H9 (cell line): ENCODE measurements at regions not wholly inside any gene's neighbourhood (a gene's known extent, or its start where the extent isn't known, plus 50 kb on each side); places are given as distances from the start of the nearest gene placed in this dataset.

Experiments used
- DNase-seq: peaks from one replicate; pipeline ENCODE4 v3.0.0-alpha.2; 2017
- H2AFZ ChIP-seq: one replicate; pipeline ENCODE4 v1.6.1; 2013; ENCODE audit warnings: mild to moderate bottlenecking, low read length, control low read depth, moderate library complexity
- H2AK5ac ChIP-seq: 2 replicates; pipeline ENCODE4 v1.6.1; 2013; ENCODE audit warnings: low read length, control low read depth, mixed read lengths; ENCODE audit not compliant: insufficient read length
- H2BK120ac ChIP-seq: one replicate; pipeline ENCODE4 v1.6.1; 2013; ENCODE audit warnings: low read depth, mild to moderate bottlenecking, low read length, control low read depth, inconsistent platforms; ENCODE audit not compliant: poor library complexity, severe bottlenecking
- H2BK12ac ChIP-seq: 2 replicates; pipeline ENCODE4 v1.6.1; 2013; ENCODE audit warnings: low read length, control low read depth, mixed read lengths, low read depth; ENCODE audit not compliant: insufficient read length
- H2BK15ac ChIP-seq: 2 replicates; pipeline ENCODE4 v1.6.1; 2013; ENCODE audit warnings: low read depth, low read length, control low read depth
- H2BK20ac ChIP-seq: one replicate; pipeline ENCODE4 v1.6.1; 2013; ENCODE audit warnings: low read depth, mild to moderate bottlenecking, low read length, control low read depth, inconsistent platforms; ENCODE audit not compliant: poor library complexity, severe bottlenecking
- H2BK5ac ChIP-seq: 2 replicates; pipeline ENCODE4 v1.6.1; 2013; ENCODE audit warnings: low read length, control low read depth, mixed read lengths; ENCODE audit not compliant: insufficient read length
- H3K14ac ChIP-seq: 2 replicates; pipeline ENCODE4 v1.6.1; 2013; ENCODE audit warnings: low read length, control low read depth; ENCODE audit not compliant: insufficient read depth
- H3K18ac ChIP-seq: 2 replicates; pipeline ENCODE4 v1.6.1; 2013; ENCODE audit warnings: low read depth, mild to moderate bottlenecking, mixed read lengths, low read length, control low read depth; ENCODE audit not compliant: insufficient read length
- H3K23ac ChIP-seq: 2 replicates; pipeline ENCODE4 v1.6.1; 2013; ENCODE audit warnings: low read length, control low read depth, mixed read lengths, low read depth; ENCODE audit not compliant: insufficient read length
- H3K23me2 ChIP-seq: 2 replicates; pipeline ENCODE4 v1.6.1; 2013; ENCODE audit warnings: low read depth, mild to moderate bottlenecking, mixed read lengths, low read length, control low read depth; ENCODE audit not compliant: insufficient read length, poor library complexity, severe bottlenecking
- H3K27ac ChIP-seq: 2 replicates; pipeline ENCODE4 v1.5.1; 2013; ENCODE audit warnings: low read length, control low read depth, mixed read lengths, low read depth; ENCODE audit not compliant: insufficient read length
- H3K27me3 ChIP-seq: 2 replicates; pipeline ENCODE4 v1.6.1; 2013; ENCODE audit warnings: low read length, control low read depth, inconsistent platforms; ENCODE audit not compliant: insufficient read depth
- H3K4ac ChIP-seq: 2 replicates; pipeline ENCODE4 v1.6.1; 2013; ENCODE audit warnings: low read depth, mild to moderate bottlenecking, control low read depth, inconsistent platforms, low read length, moderate library complexity
- H3K4me1 ChIP-seq: 2 replicates; pipeline ENCODE4 v1.6.1; 2013; ENCODE audit warnings: low read length, control low read depth, inconsistent platforms; ENCODE audit not compliant: insufficient read depth
- H3K4me2 ChIP-seq: 2 replicates; pipeline ENCODE4 v1.6.1; 2013; ENCODE audit warnings: low read length, control low read depth, mixed read lengths; ENCODE audit not compliant: insufficient read length, insufficient read depth
- H3K56ac ChIP-seq: 2 replicates; pipeline ENCODE4 v1.6.1; 2013; ENCODE audit warnings: low read depth, mild to moderate bottlenecking, mixed read lengths, low read length, control low read depth; ENCODE audit not compliant: insufficient read length
- H3K79me1 ChIP-seq: 2 replicates; pipeline ENCODE4 v1.6.1; 2013; ENCODE audit warnings: low read depth, mild to moderate bottlenecking, moderate library complexity, low read length, control low read depth, inconsistent platforms; ENCODE audit not compliant: insufficient read depth, poor library complexity, severe bottlenecking
- H3K79me2 ChIP-seq: 2 replicates; pipeline ENCODE4 v1.6.1; 2013; ENCODE audit warnings: low read length, control low read depth, inconsistent platforms; ENCODE audit not compliant: insufficient read depth
- H3K9ac ChIP-seq: 2 replicates; pipeline ENCODE4 v1.6.1; 2013; ENCODE audit warnings: low read length, control low read depth, mixed read lengths; ENCODE audit not compliant: insufficient read length; ENCODE audit errors: extremely low read depth
- H3K9me3 ChIP-seq: one replicate; pipeline ENCODE4 v1.6.1; 2013; ENCODE audit warnings: low read depth, low read length, inconsistent platforms; ENCODE audit not compliant: control insufficient read depth
- H3T11ph ChIP-seq: one replicate; pipeline ENCODE4 v1.6.1; 2013; ENCODE audit warnings: mild to moderate bottlenecking, low read length, control low read depth, inconsistent platforms
- H4K20me1 ChIP-seq: one replicate; pipeline ENCODE4 v1.6.1; 2013; ENCODE audit not compliant: control insufficient read depth, insufficient read length, insufficient read depth
- H4K5ac ChIP-seq: 2 replicates; pipeline ENCODE4 v1.6.1; 2013; ENCODE audit warnings: low read depth, mild to moderate bottlenecking, mixed read lengths, low read length, control low read depth; ENCODE audit not compliant: insufficient read length
- H4K8ac ChIP-seq: replicated peaks from 2 replicates; pipeline ENCODE4 v1.6.1; 2013; ENCODE audit warnings: low read length, control low read depth, mixed read lengths, low read depth; ENCODE audit not compliant: insufficient read length
- H4K91ac ChIP-seq: 2 replicates; pipeline ENCODE4 v1.6.1; 2013; ENCODE audit warnings: low read depth, mild to moderate bottlenecking, moderate library complexity, mixed read lengths, low read length, control low read depth; ENCODE audit not compliant: insufficient read length
- H3K27ac Mint-ChIP-seq, 3 experiments: 2 replicates in 2 of 3; 3 replicates in 1 of 3; pipeline ENCODE4 v1.8.0; 2020 to 2021; ENCODE audit warnings: mixed read lengths in 3 of 3, mild to moderate bottlenecking in 1 of 3, moderate library complexity in 1 of 3
- H3K27me3 Mint-ChIP-seq: 2 replicates; pipeline ENCODE4 v1.8.0; 2021; ENCODE audit warnings: low read depth, mild to moderate bottlenecking, moderate library complexity, mixed read lengths
- H3K36me3 Mint-ChIP-seq, 3 experiments: 2 replicates in 2 of 3; 3 replicates in 1 of 3; pipeline ENCODE4 v1.8.0; 2020 to 2021; ENCODE audit warnings: low read depth in 3 of 3, mixed read lengths in 3 of 3; ENCODE audit not compliant: insufficient read depth in 1 of 3
- H3K4me1 Mint-ChIP-seq, 2 experiments: 2 replicates each; pipeline ENCODE4 v1.8.0; 2020; ENCODE audit warnings: mixed read lengths in 2 of 2
- H3K4me3 Mint-ChIP-seq, 2 experiments: 2 replicates in 1 of 2; 3 replicates in 1 of 2; pipeline ENCODE4 v1.8.0; 2020 to 2021; ENCODE audit warnings: mild to moderate bottlenecking in 2 of 2, mixed read lengths in 2 of 2, moderate library complexity in 1 of 2
- H3K9me3 Mint-ChIP-seq, 2 experiments: 2 replicates in 1 of 2; 3 replicates in 1 of 2; pipeline ENCODE4 v1.8.0; 2020; ENCODE audit warnings: mild to moderate bottlenecking in 2 of 2, mixed read lengths in 2 of 2, moderate library complexity in 1 of 2
- WGBS: extraction: QIAGEN DNeasy Blood & Tissue Kit; methylation state at CpG from one replicate; pipeline ENCODE4 v1.1.7; 2013; ENCODE audit warnings: missing lambda C conversion rate, low lambda C conversion rate, mixed read lengths; ENCODE audit not compliant: insufficient read length; ENCODE audit errors: extremely low coverage; 5-methylcytosine and 5-hydroxymethylcytosine counted together
- TF ChIP-seq, protein P1 (sequence below): fragments of 200-600 bp; sonication (generic); conservative IDR thresholded peaks from 3 replicates; pipeline ENCODE4 v1.8.0; 2021; ENCODE audit warnings: antibody characterized with exemption, mild to moderate bottlenecking

DNA sequence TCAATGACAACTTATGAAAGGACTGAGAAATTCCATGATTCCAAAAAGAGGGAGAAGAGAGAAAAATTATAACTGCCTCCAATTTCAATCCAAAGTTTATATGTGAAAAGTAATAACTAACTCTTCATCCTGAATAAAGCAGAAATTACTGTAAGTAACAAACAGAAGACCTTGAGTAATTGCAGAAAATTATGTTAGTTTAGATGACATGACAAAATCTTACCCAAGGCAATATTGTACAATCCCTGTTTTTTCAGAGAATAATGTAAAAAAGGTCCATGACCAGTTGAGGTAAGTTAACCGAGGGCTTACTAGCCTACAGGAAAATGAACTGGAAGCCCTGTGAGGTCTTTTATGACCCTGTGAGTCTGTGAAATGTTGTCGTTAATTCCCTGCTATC, 949.5 kb upstream of the SOX9 start:
- no peak overlapping the region for H2AK5ac ChIP-seq
- H3K23ac ChIP-seq: no peak overlapping the region
- H3K9ac ChIP-seq: no peak overlapping the region
- H3K4me1 ChIP-seq: no peaks in the 10 kb centered on the region
- H3T11ph ChIP-seq: no peak overlapping the region
- H3K27me3 ChIP-seq: no peaks in the 10 kb centered on the region
- no CpG with 5 or more reads among the region's 2 CpGs for WGBS
- no peaks in the 10 kb centered on the region for H3K9me3 Mint-ChIP-seq
- TF ChIP-seq, protein P1, sequence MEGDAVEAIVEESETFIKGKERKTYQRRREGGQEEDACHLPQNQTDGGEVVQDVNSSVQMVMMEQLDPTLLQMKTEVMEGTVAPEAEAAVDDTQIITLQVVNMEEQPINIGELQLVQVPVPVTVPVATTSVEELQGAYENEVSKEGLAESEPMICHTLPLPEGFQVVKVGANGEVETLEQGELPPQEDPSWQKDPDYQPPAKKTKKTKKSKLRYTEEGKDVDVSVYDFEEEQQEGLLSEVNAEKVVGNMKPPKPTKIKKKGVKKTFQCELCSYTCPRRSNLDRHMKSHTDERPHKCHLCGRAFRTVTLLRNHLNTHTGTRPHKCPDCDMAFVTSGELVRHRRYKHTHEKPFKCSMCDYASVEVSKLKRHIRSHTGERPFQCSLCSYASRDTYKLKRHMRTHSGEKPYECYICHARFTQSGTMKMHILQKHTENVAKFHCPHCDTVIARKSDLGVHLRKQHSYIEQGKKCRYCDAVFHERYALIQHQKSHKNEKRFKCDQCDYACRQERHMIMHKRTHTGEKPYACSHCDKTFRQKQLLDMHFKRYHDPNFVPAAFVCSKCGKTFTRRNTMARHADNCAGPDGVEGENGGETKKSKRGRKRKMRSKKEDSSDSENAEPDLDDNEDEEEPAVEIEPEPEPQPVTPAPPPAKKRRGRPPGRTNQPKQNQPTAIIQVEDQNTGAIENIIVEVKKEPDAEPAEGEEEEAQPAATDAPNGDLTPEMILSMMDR: no peak
- H3K27ac ChIP-seq: no peak overlapping the region
- no peak overlapping the region for H2BK20ac ChIP-seq
- DNase-seq: no peak
- no peaks in the 10 kb centered on the region; a peak in 1 of 7 replicates for H3K36me3 Mint-ChIP-seq
- no peak overlapping the region for H2BK5ac ChIP-seq
- no peaks in the 10 kb centered on the region for H3K27me3 Mint-ChIP-seq
- no peak overlapping the region for H4K5ac ChIP-seq
- H2AFZ ChIP-seq: no peak overlapping the region
- no peak overlapping the region for H2BK12ac ChIP-seq
- no peaks in the 10 kb centered on the region for H3K79me2 ChIP-seq
- H3K4me3 Mint-ChIP-seq: no peak overlapping the region
- H4K20me1 ChIP-seq: no peaks in the 10 kb centered on the region
- H4K91ac ChIP-seq: no peak overlapping the region
- no peak overlapping the region for H3K14ac ChIP-seq
- no peak overlapping the region for H3K18ac ChIP-seq
- no peak overlapping the region for H3K27ac Mint-ChIP-seq
- H3K9me3 ChIP-seq: no peaks in the 10 kb centered on the region
- H3K4ac ChIP-seq: no peak overlapping the region
- no peak overlapping the region for H2BK120ac ChIP-seq
- H4K8ac ChIP-seq: no peak overlapping the region
- no peaks in the 10 kb centered on the region for H3K79me1 ChIP-seq
- no peaks in the 10 kb centered on the region for H3K23me2 ChIP-seq
- no peak overlapping the region for H3K56ac ChIP-seq
- H3K4me2 ChIP-seq: no peak overlapping the region
- H2BK15ac ChIP-seq: no peak overlapping the region
- no peaks in the 10 kb centered on the region for H3K4me1 Mint-ChIP-seq
